Left kidney (tissue), 1 donor: ENCODE measurements at regions not wholly inside any gene's neighbourhood (a gene's known extent, or its start where the extent isn't known, plus 50 kb on each side); places are given as distances from the start of the nearest gene placed in this dataset.
"Not testable (repeated sequence)": the region's sequence is repeated elsewhere in the genome, so short reads cannot be mapped to it uniquely, and the experiment has no call there.

Experiments
- DNase-seq: peaks from one replicate; pipeline ENCODE4 v3.0.0-alpha.2; 2013

GRCh38 chr6:82584194-82584695 is 220.6 kb downstream of the TPBG start:
- peak; percentile 32 for DNase-seq

DNA sequence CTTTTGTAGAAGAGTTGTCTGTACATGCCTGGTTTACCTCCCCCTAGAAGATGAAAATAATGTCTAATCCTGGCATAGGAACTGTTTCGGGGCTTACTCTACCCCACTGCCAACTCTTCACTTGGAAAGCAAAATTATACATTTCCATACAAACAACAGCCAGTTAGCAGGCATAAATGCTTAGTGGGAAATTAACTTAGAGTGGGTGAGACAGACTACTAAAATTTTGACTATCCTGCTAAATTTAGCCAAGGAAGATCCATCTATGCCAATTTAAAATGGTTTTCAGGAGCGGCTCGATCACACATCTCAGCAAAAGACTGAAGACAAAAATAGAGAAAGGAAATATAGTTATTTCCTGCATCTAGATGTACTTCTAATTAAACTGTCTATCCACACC is 221.2 kb downstream of the TPBG start:
- no peak for DNase-seq

DNA sequence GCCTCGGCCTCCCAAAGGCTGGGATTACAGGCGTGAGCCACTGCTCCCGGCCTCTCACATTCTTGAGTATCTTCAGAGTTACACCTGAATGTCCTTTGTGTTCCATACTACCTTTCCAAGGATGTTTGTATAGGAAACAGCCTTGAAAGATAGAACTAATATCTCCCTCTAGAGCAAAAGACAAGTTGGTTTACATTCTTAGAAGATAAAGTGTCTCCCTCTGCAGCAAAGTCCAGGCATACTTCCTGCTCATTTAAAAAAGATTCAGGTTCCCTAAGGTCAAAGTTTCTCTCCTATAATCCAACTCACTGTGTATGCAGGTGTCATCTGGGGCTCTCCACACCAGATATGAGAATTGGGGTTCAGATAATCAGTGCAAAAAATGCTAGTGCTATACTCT is 224.4 kb downstream of the TPBG start:
- DNase-seq, result no peak

GRCh38 chr6:82588859-82589412 is 225.3 kb downstream of the TPBG start:
- no peak for DNase-seq

DNA sequence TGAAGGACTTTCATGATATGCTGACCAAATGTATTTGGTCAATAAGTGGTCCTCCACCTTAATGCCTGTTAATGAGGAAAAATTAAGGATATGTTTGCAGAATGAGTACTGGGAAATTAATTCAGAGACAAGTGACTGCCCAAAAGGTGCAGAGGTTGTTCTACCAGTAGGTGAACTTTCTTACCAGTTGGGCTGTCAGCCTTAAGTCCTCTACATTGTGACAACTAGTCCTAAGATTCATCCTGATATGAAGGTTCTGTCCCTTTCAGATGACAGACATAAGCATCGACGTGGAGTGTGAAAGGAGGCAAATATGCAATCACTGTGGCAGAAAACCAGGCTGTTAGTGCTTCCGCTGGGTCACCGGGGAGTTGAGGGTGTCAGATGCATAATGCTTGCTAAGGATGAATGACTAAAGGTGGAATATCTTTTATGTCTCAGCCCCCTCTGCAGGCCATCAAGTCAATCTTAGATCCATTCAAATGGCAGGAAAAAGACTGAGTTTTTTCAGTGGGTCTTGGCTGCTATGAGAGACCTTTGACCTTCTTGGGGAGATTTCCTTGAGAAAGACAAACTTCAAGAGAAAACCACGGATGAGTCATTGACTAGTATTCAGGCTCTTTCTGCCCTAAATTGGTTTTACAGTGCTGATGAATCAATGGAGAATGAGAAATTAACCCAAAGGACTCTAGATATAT is 226.0 kb downstream of the TPBG start:
- peak; percentile 3 for DNase-seq

GRCh38 chr6:82597201-82597600 is 233.6 kb downstream of the TPBG start:
- DNase-seq, result no peak

- no peak for DNase-seq
These were observed 239.2 kb downstream of the TPBG start for GRCh38 chr6:82602776-82603175.

GRCh38 chr6:82603871-82604270 is 240.3 kb downstream of the TPBG start:
- no peak for DNase-seq

GRCh38 chr6:82607998-82608725 is 244.5 kb downstream of the TPBG start:
- DNase-seq, result no peak

- DNase-seq, result no peak
These were observed 245.2 kb downstream of the TPBG start for GRCh38 chr6:82608781-82609180.

DNA sequence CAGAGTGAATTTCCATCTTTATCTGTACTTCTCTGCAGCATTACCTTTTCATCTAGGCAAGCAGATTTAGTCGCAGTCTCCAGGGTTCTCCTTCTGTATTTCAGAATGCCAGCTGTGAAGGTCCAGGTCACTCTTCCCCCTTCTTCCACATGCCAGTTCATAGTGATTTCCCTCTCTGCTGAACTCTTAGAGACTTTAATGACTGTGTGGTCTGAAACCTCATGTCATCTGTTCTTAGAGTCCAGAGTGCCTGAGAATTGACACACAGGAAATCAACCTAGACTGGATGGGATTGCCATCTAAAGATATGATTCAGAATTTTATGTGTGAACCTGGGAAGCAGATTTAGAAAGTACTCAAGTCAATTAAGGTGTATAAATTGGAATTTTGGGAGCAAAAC is 248.1 kb downstream of the TPBG start:
- no peak for DNase-seq

GRCh38 chr6:82612475-82613039 is 248.9 kb downstream of the TPBG start:
- DNase-seq, result no peak

GRCh38 chr6:82614518-82614917 is 250.9 kb downstream of the TPBG start:
- no peak for DNase-seq

GRCh38 chr6:82616386-82617028 is 252.9 kb downstream of the TPBG start:
- DNase-seq, result peak; percentile 3

GRCh38 chr6:82617648-82618047 is 254.0 kb downstream of the TPBG start:
- no peak for DNase-seq

GRCh38 chr6:82619573-82619972 is 256.0 kb downstream of the TPBG start:
- DNase-seq, result no peak

GRCh38 chr6:82622461-82622860 is 258.8 kb downstream of the TPBG start:
- DNase-seq, result no peak

DNA sequence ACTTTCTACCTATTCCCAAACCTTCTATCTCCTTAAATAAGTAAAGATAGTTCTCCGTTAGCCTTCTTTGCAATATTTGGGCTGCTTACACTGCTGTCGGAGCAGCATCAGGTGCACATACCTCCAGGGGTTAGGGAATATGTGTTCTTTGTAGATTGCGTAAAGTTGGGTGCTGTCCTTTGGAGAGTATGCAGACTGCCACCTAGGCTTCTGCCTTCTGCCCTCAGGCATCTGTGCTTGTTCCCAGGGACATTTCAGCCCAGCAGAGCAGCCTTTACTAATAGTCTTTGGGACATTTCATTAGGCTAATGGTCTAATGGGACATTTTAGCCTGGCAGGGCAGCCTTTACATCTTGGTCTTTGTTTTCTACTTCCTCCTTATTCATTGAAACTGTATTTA is 260.6 kb downstream of the TPBG start:
- DNase-seq, result no peak

DNA sequence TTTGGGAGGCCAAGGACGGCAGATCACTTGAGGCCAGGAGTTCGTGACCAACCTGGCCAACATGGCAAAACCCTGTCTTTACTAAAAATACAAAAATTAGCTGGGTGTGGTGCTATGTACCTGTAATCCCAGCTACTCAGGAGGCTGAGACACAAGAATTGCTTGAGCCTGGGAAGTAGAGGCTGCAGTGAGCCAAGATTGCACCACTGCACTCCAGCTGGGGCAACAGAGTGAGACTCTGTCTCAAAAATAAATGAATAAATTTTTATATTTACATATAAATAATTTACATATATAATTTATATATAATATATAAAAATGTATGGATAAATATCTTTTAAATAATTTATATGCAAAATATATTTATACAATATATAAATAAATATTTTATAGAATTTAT is 263.3 kb downstream of the TPBG start:
- not testable (repeated sequence) for DNase-seq

DNA sequence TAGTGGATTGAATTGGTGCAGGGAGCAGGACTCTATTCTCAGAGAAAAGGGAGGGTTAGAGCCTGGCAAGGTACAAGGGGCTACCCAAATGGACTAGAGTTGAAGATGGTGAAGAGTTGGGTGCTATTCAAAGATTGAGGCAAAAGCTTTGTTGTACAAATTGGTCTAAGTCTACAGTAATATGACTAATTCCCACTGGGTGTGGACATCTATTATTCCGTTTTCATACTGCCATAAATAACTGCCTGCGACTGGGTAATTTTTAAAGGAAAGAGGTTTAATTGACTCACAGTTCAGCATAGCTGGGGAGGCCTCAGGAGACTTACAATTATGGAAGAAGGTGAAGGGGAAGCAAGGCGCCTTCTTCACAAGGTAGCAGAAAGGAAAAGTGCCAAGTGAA is 266.3 kb downstream of the TPBG start:
- no peak for DNase-seq

GRCh38 chr6:82641677-82642076 is 278.1 kb downstream of the TPBG start:
- DNase-seq, result no peak

DNA sequence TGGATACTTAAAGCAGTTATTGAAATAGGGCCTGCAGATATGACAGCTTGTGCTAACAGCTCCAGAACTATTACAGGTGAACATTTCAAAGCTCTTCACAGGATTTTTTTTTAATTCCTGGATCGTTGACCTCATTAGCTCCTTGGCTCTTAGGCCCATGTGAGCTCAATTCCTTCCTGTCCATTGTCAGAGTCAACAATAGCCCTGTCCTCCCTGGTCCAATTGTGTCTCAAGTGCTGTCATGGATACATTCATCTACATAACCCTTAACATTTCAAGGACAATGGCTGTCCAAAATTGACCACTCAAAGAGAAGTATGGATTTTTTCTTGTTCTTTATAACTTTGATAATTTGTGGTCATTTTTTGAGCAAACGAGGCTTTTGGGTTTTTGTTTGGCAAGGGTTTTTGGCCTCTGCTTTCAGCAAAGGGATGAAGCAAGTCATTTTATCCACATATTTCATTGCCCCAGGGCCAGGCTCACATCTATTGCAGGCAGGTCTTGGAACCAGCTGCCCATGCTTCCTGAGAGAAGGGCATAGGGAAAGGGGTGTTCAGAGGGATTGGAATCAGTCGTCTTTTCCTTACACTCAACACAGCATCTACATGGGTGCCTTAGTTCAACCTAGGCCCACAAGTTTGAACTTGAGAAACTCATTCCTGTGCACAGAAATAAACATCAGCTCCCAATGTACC is 282.1 kb downstream of the TPBG start:
- no peak for DNase-seq
